ENCODE measurements at regions not wholly inside any gene's neighbourhood (a gene's known extent, or its start where the extent isn't known, plus 50 kb on each side); places are given as distances from the start of the nearest gene placed in this dataset.
"Not testable (repeated sequence)": the region's sequence is repeated elsewhere in the genome, so short reads cannot be mapped to it uniquely, and the experiment has no call there.

GRCh38 chr7:26976840-26977239 lies 112.5 kb upstream of the SKAP2 start:
- peaks cover 3% of the 10 kb centered on the region for H3K9me3 Mint-ChIP-seq
- H3K27me3 Mint-ChIP-seq: peaks cover 17% of the 10 kb centered on the region
- H3K36me3 Mint-ChIP-seq: peaks cover under 1% of the 10 kb centered on the region
- H3K4me1 Mint-ChIP-seq: no peaks in the 10 kb centered on the region
- H3K4me3 Mint-ChIP-seq: no peak overlapping the region
- H3K27ac Mint-ChIP-seq: no peak overlapping the region

- not testable (repeated sequence) for H3K27ac Mint-ChIP-seq, H3K4me1 Mint-ChIP-seq, H3K36me3 Mint-ChIP-seq, H3K4me3 Mint-ChIP-seq
- peaks cover 14% of the 10 kb centered on the region for H3K9me3 Mint-ChIP-seq
- peaks cover 16% of the 10 kb centered on the region for H3K27me3 Mint-ChIP-seq
Measured at GRCh38 chr7:26971924-26972323, 107.5 kb upstream of the SKAP2 start.

DNA sequence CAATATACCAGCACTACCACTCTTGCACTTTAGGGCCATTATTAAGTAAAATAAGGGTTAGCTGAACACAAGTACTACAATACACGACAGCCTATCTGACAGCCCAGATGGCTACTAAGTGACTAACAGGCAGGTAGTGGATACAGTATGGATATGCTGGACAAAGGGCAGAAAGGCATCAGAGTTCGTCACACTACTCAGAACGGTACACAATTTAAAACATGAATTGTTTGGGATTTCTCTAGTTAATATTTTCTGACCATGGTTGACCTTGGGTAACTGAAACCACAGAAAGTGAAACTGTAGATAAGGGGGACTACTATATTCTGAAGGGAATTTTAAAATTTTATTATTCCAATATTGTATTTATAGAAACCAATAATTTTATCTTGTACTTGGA lies 101.3 kb upstream of the SKAP2 start:
- Mint-ChIP-seq H3K36me3 (no peaks in the 10 kb centered on the region), H3K4me3 (no peak overlapping the region), H3K27ac (no peak overlapping the region), H3K4me1 (no peaks in the 10 kb centered on the region), H3K27me3 (peaks cover 4% of the 10 kb centered on the region), H3K9me3 (no peaks in the 10 kb centered on the region)

- no peak overlapping the region for H3K4me3 Mint-ChIP-seq
- H3K9me3 Mint-ChIP-seq: no peaks in the 10 kb centered on the region
- peaks cover 1% of the 10 kb centered on the region for H3K36me3 Mint-ChIP-seq
- H3K27me3 Mint-ChIP-seq: peaks cover 5% of the 10 kb centered on the region
- no peak overlapping the region for H3K27ac Mint-ChIP-seq
- H3K4me1 Mint-ChIP-seq: no peaks in the 10 kb centered on the region
Measured at GRCh38 chr7:26964156-26964808, 99.9 kb upstream of the SKAP2 start.

DNA sequence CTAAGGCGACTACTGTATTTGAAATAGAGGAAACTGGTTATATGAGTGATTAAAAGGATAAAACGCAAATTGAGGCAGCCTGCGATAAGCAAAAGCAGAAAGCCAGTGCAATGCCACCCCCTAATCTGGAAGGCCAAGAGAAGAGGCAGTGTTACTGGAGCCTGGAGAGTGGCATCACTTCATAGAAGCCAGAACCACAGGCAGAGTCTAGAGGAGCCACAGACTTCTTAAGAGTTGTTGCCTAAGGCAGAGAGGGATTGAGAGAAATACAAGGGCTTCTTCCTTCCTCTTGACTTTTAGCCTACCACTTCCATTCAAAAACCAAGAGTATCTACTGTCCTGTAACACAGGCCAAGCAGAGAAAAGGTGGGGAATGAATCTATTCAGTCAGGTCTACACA lies 94.9 kb upstream of the SKAP2 start:
- peaks cover 12% of the 10 kb centered on the region for H3K27me3 Mint-ChIP-seq
- H3K36me3 Mint-ChIP-seq: peaks cover 1% of the 10 kb centered on the region
- no peak overlapping the region for H3K4me3 Mint-ChIP-seq
- H3K27ac Mint-ChIP-seq: no peak overlapping the region
- H3K9me3 Mint-ChIP-seq: no peaks in the 10 kb centered on the region
- no peaks in the 10 kb centered on the region for H3K4me1 Mint-ChIP-seq

DNA sequence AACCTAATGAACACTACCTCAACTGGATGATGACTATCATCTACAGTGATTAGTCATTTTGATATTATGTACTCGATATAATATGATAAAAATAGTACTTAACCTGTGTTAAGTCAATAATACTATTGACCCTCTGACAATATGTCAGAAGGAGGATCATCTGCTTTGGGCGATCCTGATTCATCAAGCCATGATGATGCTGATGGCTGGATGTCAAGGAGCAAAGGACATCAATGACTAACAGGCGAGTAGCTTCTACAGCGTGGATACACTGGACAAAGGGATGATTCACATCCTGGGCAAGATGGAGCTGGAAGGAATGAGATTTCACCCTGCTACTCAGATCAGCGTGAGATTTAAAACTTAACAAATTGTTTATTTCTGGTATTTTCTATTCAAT lies 94.4 kb upstream of the SKAP2 start:
- peaks cover 12% of the 10 kb centered on the region for H3K27me3 Mint-ChIP-seq
- no peaks in the 10 kb centered on the region for H3K4me1 Mint-ChIP-seq
- H3K27ac Mint-ChIP-seq: no peak overlapping the region
- H3K9me3 Mint-ChIP-seq: no peaks in the 10 kb centered on the region
- peaks cover 1% of the 10 kb centered on the region for H3K36me3 Mint-ChIP-seq
- no peak overlapping the region for H3K4me3 Mint-ChIP-seq

DNA sequence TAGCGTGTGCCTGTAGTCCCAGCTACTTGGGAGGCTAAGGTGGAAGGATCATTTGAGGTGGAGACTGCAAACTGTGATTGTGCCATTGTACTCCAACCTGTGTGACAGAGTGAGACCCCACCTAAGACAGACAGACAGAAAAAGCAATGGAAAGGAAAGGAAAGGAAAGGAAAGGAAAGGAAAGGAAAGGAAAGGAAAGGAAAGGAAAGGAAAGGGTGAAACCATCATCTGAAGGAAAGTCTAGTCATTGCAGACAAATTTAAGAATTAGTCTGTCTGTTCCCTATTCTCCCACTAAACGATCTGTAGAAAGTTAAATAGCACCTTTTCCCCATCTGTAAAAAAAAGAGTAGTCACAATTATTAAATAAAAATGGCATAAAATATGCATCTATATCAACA lies 91.1 kb upstream of the SKAP2 start:
- Mint-ChIP-seq H3K4me3 (no peak overlapping the region), H3K9me3 (no peaks in the 10 kb centered on the region), H3K4me1 (no peaks in the 10 kb centered on the region), H3K27me3 (peaks cover 14% of the 10 kb centered on the region), H3K27ac (no peak overlapping the region), H3K36me3 (peaks cover 1% of the 10 kb centered on the region)

GRCh38 chr7:26954951-26955350 lies 90.6 kb upstream of the SKAP2 start:
- H3K27me3 Mint-ChIP-seq: peaks cover 11% of the 10 kb centered on the region
- H3K27ac Mint-ChIP-seq: no peak overlapping the region
- H3K4me3 Mint-ChIP-seq: no peak overlapping the region
- H3K4me1 Mint-ChIP-seq: no peaks in the 10 kb centered on the region
- H3K36me3 Mint-ChIP-seq: peaks cover 1% of the 10 kb centered on the region
- H3K9me3 Mint-ChIP-seq: no peaks in the 10 kb centered on the region

DNA sequence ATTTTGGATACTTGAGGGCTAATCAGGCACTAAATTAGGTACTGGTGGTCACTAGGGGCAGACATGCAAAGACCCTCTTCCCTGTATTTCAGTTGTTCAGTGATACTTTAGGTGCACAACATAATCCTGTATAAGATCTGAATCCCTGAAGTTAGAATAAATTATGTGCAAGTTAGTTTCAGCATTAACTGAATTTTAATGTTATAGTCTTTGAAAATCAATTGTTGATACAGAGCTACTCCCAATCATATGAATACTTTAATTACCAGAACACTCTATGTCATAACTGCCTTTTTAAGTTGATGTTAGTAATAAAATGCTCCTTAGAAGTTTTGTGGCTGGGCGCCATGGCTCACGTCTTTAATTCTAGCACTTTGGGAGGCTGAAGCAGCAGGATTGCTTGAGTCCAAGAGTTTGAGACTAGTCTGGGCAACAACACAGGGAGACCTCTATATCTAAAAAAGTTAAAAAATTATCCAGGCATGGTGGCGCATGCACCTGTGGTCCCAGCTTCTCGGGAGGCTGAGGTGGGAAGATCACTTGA lies 87.1 kb upstream of the SKAP2 start:
- Mint-ChIP-seq H3K4me3 (no peak overlapping the region), H3K36me3 (no peaks in the 10 kb centered on the region), H3K27ac (no peak overlapping the region), H3K9me3 (no peaks in the 10 kb centered on the region), H3K27me3 (peaks cover 16% of the 10 kb centered on the region), H3K4me1 (no peaks in the 10 kb centered on the region)

GRCh38 chr7:26950889-26951288 lies 86.5 kb upstream of the SKAP2 start:
- no peaks in the 10 kb centered on the region for H3K4me1 Mint-ChIP-seq
- H3K4me3 Mint-ChIP-seq: no peak overlapping the region
- peaks cover 16% of the 10 kb centered on the region for H3K27me3 Mint-ChIP-seq

DNA sequence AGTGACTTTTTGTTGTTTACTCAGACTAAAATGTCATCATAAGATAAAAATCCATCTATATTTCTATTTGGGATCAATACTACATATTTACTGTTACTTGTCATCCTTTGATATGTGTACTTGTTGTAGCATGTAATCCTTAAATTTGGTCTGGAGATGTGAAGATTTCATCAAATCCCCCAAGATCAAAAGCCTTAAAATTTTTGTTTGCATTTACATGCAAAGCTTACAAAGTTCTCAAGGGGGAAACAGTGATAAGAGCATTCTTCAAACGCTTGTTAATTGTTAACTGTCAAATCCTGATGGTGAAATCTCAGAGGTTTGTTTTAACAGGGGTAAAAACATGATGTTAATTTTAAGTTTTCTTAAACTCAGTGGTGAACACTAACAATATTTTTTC lies 84.9 kb upstream of the SKAP2 start:
- H3K4me1 Mint-ChIP-seq: no peaks in the 10 kb centered on the region
- H3K4me3 Mint-ChIP-seq: no peak overlapping the region
- H3K27ac Mint-ChIP-seq: no peak overlapping the region
- H3K9me3 Mint-ChIP-seq: no peaks in the 10 kb centered on the region
- peaks cover 17% of the 10 kb centered on the region for H3K27me3 Mint-ChIP-seq
- no peaks in the 10 kb centered on the region for H3K36me3 Mint-ChIP-seq

More at GRCh38 chr7:26950889-26951288, 86.5 kb upstream of the SKAP2 start:
- no peaks in the 10 kb centered on the region for H3K9me3 Mint-ChIP-seq
- no peak overlapping the region for H3K27ac Mint-ChIP-seq
- no peaks in the 10 kb centered on the region for H3K36me3 Mint-ChIP-seq

- peaks cover 17% of the 10 kb centered on the region for H3K27me3 Mint-ChIP-seq
- H3K36me3 Mint-ChIP-seq: no peaks in the 10 kb centered on the region
- H3K4me1 Mint-ChIP-seq: no peaks in the 10 kb centered on the region
- H3K4me3 Mint-ChIP-seq: no peak overlapping the region
- no peaks in the 10 kb centered on the region for H3K9me3 Mint-ChIP-seq
- H3K27ac Mint-ChIP-seq: no peak overlapping the region
Measured at GRCh38 chr7:26948617-26949118, 84.3 kb upstream of the SKAP2 start.

DNA sequence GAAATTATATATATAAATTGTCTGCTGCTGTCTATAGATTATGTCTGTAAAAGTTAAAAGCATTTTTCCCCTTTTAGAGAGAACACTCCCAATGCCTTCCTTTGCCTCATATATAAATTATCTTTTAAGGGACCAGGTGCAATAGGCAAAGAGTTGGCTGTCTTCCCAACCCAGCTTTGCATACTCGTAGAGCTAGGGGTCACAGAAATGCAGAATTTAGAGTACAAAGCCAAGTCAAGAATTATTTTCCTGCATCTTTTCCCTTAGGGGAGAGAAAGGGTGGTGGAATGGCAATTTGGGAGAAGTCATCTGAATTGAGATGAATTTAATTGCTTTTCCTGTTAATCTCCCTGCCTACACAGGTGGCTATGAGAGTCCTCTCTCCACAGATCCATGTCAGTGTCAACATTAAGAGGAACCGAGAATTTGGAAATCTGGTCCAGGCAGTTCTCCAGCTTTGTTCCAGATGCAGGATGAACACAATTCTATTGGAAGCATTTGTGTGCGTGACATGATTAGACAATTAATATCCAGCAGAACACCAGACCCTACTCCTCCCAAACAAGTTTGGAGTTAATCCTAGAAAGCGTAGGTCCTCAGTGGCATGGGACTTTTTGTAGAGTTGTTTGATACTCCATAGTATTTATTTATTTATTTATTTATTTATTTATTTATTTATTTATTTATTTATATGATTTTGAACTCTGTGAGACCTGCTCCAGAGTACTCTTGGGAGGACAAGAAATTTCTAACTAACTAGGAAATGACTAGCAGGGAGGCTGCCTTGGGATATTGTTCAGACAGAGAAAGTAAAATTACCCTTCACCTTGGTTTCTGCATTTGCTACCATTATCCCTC lies 80.3 kb upstream of the SKAP2 start:
- Mint-ChIP-seq H3K4me3 (no peak overlapping the region), H3K9me3 (no peaks in the 10 kb centered on the region), H3K36me3 (no peaks in the 10 kb centered on the region), H3K4me1 (no peaks in the 10 kb centered on the region), H3K27ac (no peak overlapping the region), H3K27me3 (peaks cover 15% of the 10 kb centered on the region)

DNA sequence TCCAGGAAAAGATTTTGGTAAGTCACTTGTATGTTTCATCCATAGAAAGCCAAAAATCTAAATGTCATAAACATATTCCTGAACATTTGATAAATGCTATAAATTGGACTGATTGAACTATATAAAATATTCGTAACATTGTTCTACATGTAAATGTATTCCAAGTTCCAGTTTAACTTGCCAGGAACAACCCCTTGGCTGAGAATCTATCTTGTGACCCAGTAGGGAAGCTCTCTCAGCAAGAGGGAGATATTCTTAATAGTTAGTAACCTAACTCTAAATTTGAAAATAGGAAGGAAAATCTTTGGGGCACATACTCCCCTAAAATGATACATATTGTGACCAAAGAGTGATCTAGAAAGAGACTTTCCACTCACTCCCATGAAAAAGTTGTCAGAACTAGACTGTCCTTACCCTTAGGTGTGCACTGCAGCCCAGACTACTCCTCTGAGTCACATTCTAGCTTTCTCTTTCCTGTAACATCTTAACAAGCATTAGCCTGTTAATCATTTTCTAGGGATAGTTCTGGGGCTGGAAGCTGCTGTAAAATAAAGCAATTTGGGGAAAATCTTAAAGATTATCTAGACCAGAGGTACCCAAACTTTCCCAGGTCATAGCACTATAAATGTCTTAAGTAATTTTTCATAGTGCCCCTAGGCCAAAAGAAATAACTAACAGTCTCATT lies 73.7 kb upstream of the SKAP2 start:
- H3K4me1 Mint-ChIP-seq: no peaks in the 10 kb centered on the region
- H3K9me3 Mint-ChIP-seq: peaks cover 2% of the 10 kb centered on the region
- peaks cover 5% of the 10 kb centered on the region for H3K27me3 Mint-ChIP-seq
- no peak overlapping the region for H3K4me3 Mint-ChIP-seq
- no peak overlapping the region for H3K27ac Mint-ChIP-seq
- no peaks in the 10 kb centered on the region for H3K36me3 Mint-ChIP-seq

- H3K9me3 Mint-ChIP-seq: peaks cover 6% of the 10 kb centered on the region
- H3K4me3 Mint-ChIP-seq: no peak overlapping the region
- no peak overlapping the region for H3K27ac Mint-ChIP-seq
- H3K36me3 Mint-ChIP-seq: no peaks in the 10 kb centered on the region
- H3K27me3 Mint-ChIP-seq: peaks cover 8% of the 10 kb centered on the region
- H3K4me1 Mint-ChIP-seq: no peaks in the 10 kb centered on the region
Measured at GRCh38 chr7:26937306-26937705, 72.9 kb upstream of the SKAP2 start.

DNA sequence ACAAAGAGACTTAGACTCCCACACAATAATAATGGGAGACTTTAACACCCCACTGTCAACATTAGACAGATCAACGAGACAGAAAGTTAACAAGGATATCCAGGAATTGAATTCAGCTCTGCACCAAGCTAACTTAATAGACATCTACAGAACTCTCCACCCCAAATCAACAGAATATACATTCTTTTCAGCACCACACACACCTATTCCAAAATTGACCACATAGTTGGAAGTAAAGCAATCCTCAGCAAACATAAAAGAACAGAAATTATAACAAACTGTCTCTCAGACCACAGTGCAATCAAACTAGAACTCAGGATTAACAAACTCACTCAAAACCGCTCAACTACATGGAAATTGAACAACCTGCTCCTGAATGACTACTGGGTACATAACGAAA lies 68.2 kb upstream of the SKAP2 start:
- not testable (repeated sequence) for H3K4me1 Mint-ChIP-seq, H3K4me3 Mint-ChIP-seq, H3K27ac Mint-ChIP-seq, H3K36me3 Mint-ChIP-seq, H3K9me3 Mint-ChIP-seq
- H3K27me3 Mint-ChIP-seq: peaks cover 11% of the 10 kb centered on the region
